ENCODE measurements at regions not wholly inside any gene's neighbourhood (a gene's known extent, or its start where the extent isn't known, plus 50 kb on each side); places are given as distances from the start of the nearest gene placed in this dataset.

GRCh38 chr6:90384720-90385119 is 88.1 kb upstream of the BACH2 start:
- TF ChIP-seq EZH2phosphoT487 (IDR thresholded peaks at IDR 0.05; ENCODE audit: borderline replicate concordance, low read depth, low read length) (no peak), CTCF (conservative IDR thresholded peaks at IDR 0.05; ENCODE audit: low read length) (no peak)
- H3K9me3 ChIP-seq (ENCODE audit: low read length), result peaks cover 5% of the 10 kb centered on the region; the same call in 1 of the 2 replicates
- peak overlapping the region; percentile 51 for H3K4me3 ChIP-seq (ENCODE audit: low read depth, low read length, poor library complexity, severe bottlenecking)
- peak overlapping the region; percentile 90 for H3K4me2 ChIP-seq (ENCODE audit: low read length)
- peaks cover 43% of the 10 kb centered on the region; the same call in 1 of the 2 replicates for H3K79me2 ChIP-seq (ENCODE audit: insufficient read depth, low read depth, low read length)
- H3K9me2 ChIP-seq (ENCODE audit: insufficient read depth, low read length), result no peaks in the 10 kb centered on the region
- H3K4me1 ChIP-seq (ENCODE audit: insufficient read depth, low read length, poor library complexity, severe bottlenecking), result peaks cover 98% of the 10 kb centered on the region
- peak overlapping the region; percentile 97 for H3K27ac ChIP-seq (ENCODE audit: low read depth, low read length, poor library complexity, severe bottlenecking)
- peaks cover 5% of the 10 kb centered on the region for H3K36me3 ChIP-seq (ENCODE audit: insufficient read depth, low read length)
- DNase-seq (ENCODE audit: low spot score), result peak; percentile 35
- CTCF ChIA-PET (ENCODE audit: unreplicated experiment), result interaction anchor here (1.7 kb wide), 1 partner anchor 8 kb away, joined by 6 read pairs; no protein-coding TSS in a partner anchor
- POLR2A ChIA-PET, result interaction anchor here (0.6 to 6.5 kb wide), 15 partner anchors 8 to 1240 kb away, joined by 3 to 71 read pairs (median 7); partner anchors contain the start of gene BACH2
- no TSS peak for BruUV-seq (replicated peaks)
- peak overlapping the region; percentile 62 for H2AFZ ChIP-seq (ENCODE audit: low read length)
- no peaks in the 10 kb centered on the region for H4K20me1 ChIP-seq (ENCODE audit: insufficient read depth, low read length)
- intact Hi-C loops (cut with micrococcal nuclease; ENCODE audit: unreplicated experiment), result loop anchor here (5.0 kb wide), 1 partner anchor 1027 kb away; no protein-coding TSS in a partner anchor

- Histone ChIP-seq H3K36me3 (ENCODE audit: insufficient read depth, low read length) (peaks cover 17% of the 10 kb centered on the region), H3K9me3 (ENCODE audit: low read length) (peaks cover 18% of the 10 kb centered on the region; the same call in 1 of the 2 replicates), H3K9me2 (ENCODE audit: insufficient read depth, low read length) (no peaks in the 10 kb centered on the region), H3K4me1 (ENCODE audit: insufficient read depth, low read length, poor library complexity, severe bottlenecking) (peaks cover 97% of the 10 kb centered on the region), H2AFZ (ENCODE audit: low read length) (peak overlapping the region; percentile 29; the same call in 1 of the 2 replicates), H3K79me2 (ENCODE audit: insufficient read depth, low read depth, low read length) (peaks cover 57% of the 10 kb centered on the region; the same call in 1 of the 2 replicates), H3K4me2 (ENCODE audit: low read length) (peak overlapping the region; percentile 90), H3K27ac (ENCODE audit: low read depth, low read length, poor library complexity, severe bottlenecking) (peak overlapping the region; percentile 97), H4K20me1 (ENCODE audit: insufficient read depth, low read length) (no peaks in the 10 kb centered on the region), H3K4me3 (ENCODE audit: low read depth, low read length, poor library complexity, severe bottlenecking) (peak overlapping the region; percentile 59)
- TSS peak; percentile 91 for BruUV-seq (replicated peaks)
- ChIA-PET CTCF (ENCODE audit: unreplicated experiment) (interaction anchor here (0.7 to 1.7 kb wide), 2 partner anchors 10 to 79 kb away, joined by 4 to 6 read pairs; no protein-coding TSS in a partner anchor), POLR2A (interaction anchor here (0.5 to 6.5 kb wide), 21 partner anchors 10 to 1355 kb away, joined by 3 to 71 read pairs (median 4); partner anchors contain the start of gene BACH2)
- TF ChIP-seq CTCF (conservative IDR thresholded peaks at IDR 0.05; ENCODE audit: low read length), result no peak
- intact Hi-C loops (cut with micrococcal nuclease; ENCODE audit: unreplicated experiment), result loop anchor here (1.0 to 5.0 kb wide), 2 partner anchors 86 to 1026 kb away; no protein-coding TSS in a partner anchor
- DNase-seq (ENCODE audit: low spot score), result peak; percentile 89
These were observed 86.7 kb upstream of the BACH2 start for GRCh38 chr6:90383196-90383822.
